ENCODE measurements at regions not wholly inside any gene's neighbourhood (a gene's known extent, or its start where the extent isn't known, plus 50 kb on each side); places are given as distances from the start of the nearest gene placed in this dataset.

DNA sequence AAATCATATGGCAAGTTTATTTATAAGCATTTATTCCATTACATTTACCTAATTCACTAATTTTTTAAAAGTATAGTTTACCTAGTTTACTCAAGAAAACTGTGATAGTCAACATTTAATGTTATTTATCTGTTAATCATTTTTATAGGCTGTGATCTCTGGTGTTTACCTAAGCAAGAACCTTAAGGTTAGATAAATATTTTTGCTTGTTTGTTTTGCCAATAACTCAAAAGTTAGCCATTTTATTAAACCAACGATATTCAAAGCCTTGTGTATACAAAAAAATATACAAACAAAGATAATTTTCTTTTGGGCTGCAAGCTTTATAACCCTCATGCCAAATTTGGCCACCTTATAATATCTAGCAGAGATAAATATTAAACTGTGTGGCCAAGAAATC is 157.3 kb downstream of the SLCO1B3 start:
- DNase-seq (ENCODE audit: low spot score): no peak

DNA sequence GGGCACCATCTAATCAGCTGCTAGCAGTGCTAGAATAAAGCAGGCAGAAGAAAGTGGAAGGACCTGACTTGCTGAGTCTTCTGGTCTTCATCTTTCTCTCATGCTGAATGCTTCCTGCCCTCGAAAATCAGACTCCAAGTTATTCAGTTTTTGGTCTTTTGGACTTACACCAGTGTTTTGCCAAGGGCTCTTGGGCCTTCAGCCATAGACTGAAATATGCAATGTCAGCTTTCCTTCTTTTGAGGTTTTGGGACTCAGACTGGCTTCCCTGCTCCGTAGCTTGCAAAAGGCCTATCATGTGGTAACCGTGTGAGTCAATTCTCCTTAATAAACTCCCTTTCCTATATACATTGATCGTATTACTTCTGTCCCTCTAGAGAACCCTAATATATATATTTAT is 159.3 kb downstream of the SLCO1B3 start:
- DNase-seq (ENCODE audit: low spot score): no peak

DNA sequence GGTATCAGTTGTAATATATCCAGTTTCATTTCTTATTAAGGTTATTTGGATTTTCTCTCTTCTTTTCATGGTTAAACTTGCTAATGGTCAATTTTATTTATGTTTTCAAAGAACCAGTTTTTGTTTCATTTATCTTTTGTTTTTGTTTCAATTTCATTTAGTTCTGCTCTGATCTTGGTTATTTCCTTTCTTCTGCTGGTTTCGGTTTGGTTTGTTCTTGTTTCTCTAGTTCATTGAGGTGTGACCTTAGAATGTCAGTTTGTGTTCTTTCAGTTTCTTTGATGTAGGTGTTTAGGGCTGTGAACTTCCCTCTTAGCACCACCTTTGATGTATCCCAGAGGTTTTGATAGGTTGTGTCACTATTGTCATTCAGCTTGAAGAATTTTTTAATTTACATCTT is 145.6 kb upstream of the SLCO1B1 start:
- DNase-seq (ENCODE audit: low spot score): peak; percentile 26

DNA sequence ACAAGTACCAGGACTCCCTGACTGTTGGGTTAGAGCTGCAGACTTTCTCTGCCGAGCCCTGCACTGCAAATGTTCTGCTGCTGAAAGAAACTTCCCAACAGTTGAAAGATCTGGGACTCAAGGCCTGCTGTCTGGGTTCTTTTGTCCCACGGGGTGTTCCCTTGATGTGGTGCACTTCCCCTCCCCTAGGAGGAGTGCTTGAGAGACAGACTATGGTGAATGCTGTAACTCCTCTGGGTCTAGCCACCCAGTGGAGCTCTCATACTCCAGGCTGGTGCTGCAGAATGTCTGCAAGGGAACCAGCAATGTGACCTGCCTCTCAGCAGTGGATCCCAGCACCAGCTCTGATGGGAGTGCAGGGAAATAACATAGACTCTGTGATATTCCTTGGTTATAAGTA is 129.2 kb upstream of the SLCO1B1 start:
- no peak for DNase-seq (ENCODE audit: low spot score)

DNA sequence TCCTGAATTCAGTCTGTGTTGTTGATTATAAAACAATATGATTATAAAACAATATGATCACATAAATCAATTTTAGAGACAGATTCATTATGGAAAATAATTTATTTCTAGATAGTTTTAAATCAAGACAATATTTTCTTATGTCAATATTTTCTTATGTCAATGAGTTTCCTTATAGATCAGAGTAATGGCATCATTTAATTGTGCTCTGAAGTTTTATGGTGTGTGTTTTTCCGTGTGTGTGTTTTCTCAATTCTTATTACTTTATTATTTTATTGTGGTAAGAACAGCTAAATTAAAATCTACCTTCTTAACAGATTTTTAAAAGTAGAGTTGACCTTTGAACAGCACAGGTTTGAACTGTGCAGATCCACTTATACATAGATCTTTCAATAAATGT is 105.3 kb upstream of the SLCO1B1 start:
- no peak for DNase-seq (ENCODE audit: low spot score)

DNA sequence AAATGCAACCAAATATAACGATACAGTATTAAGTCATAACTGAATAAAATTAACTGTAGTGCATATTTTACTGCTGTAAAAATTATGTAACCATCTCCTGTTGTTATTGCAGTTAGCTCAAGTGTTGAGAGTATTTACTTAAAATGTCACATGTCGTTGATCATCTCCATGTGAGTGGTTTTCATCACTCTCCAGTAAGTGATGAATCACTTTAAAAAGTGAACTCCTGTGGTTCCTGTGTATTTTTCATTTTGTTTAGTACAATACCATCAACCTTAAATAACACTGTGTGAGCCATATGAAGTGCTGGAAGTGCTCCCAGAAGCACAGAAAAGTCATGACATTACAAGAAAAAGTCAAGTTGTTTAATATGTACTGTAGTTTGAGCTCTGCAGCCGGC is 104.7 kb upstream of the SLCO1B1 start:
- no peak for DNase-seq (ENCODE audit: low spot score)

DNA sequence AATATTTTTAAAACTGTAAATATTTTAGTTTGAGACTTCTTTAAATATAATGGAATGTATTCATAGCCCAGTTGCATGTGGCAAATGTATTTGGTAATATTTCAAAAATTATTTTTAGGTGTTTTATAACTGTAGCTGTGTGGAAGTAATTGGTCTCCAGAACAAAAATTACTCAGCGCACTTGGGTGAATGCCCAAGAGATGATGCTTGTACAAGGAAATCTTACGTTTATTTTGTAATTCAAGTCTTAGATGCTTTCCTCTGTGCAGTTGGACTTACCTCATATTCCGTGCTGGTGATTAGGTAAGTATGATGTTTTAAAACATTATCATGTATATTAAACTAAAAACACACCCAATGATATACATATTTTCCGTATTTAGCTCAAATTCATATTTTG is 76.7 kb upstream of the SLCO1B1 start:
- no peak for DNase-seq (ENCODE audit: low spot score)

DNA sequence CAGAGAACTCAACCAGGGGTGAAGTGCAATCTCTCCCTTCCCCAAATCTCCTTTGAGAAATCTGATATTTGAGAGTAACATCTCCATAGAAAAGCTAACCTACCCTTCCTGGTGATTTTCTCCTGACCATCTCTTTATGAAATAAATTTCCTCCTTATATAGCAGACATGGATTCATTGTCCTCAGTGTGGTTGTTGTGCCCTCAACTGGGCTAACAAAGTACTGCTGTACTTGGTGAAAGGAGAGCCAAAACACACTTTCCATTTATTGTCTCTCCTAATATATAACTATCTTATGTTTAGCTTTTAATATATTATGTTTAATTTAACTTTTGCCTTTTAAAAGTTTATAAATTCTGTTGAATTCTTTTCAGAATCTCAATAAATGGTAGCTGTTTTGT is 65.1 kb upstream of the SLCO1B1 start:
- DNase-seq (ENCODE audit: low spot score): peak; percentile 27

DNA sequence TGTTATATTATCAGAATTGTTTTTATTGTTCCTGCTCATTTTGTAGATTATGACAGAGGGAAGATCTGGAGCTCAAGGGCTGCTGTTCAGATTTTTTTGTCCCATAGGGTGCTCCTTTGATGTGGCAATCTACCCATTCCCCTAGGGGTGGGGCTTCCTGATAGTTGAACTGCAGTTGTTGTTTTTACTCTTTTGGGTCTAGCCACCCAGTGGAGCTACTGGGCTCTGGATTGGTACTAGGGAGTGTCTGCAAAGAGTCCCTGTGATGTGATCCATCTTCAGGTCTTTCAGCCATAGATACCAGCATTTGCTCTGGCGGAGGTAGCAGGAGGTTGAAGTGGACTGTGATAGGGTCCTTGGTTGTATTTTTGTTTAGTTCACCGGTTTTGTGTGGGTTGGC is 57.9 kb upstream of the SLCO1B1 start:
- DNase-seq (ENCODE audit: low spot score): peak; percentile 78

DNA sequence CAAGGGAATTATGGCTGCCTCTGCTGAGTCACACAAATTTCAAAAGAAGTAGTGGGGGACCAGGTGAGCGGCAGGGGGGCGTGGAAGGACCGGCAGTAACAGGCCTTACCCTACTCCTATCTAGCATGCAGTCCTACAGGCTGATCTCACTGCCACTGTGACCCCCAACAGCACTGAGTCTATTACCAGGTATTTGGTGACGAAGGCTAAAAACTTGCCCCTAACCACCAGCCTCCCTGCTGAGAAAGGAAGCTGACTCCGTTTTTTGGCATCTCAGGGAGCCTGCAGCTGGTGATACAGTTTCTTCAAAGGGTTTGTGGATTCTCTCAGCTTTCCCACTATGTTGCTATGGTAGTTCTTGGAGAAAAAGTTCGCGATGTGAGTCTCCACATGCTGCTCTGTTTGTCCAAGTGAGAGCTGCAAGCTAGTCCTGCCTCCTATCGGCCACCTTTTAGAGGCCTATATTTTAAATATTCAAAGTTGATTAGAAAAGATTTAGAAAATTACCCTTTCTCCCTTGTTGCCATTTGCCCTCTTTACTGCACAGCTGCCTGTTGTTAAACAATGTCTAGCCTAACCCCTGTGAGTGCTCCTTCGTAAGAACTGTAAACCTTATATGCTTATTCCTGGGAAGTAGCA is 57.1 kb upstream of the SLCO1B1 start:
- DNase-seq (ENCODE audit: low spot score): no peak
